SK-N-MC (cell line): ENCODE measurements at regions not wholly inside any gene's neighbourhood (a gene's known extent, or its start where the extent isn't known, plus 50 kb on each side); places are given as distances from the start of the nearest gene placed in this dataset.
"Not testable (repeated sequence)": the region's sequence is repeated elsewhere in the genome, so short reads cannot be mapped to it uniquely, and the experiment has no call there.

Experiments used
- DNase-seq: peaks from one replicate; pipeline ENCODE4 v3.0.0-alpha.2; 2011; ENCODE audit warnings: low read depth, low spot score
- H3K27ac ChIP-seq: fragments of 200-600 bp; sonication (generic); 2 replicates; pipeline ENCODE4 v1.5.1; 2016; ENCODE audit warnings: mixed run types
- H3K36me3 ChIP-seq: fragments of 200-600 bp; sonication (generic); 2 replicates; pipeline ENCODE4 v1.6.1; 2017; ENCODE audit warnings: antibody characterized with exemption, low read length, mixed read lengths; ENCODE audit not compliant: insufficient read depth
- H3K4me3 ChIP-seq: fragments of 200-600 bp; sonication (generic); 2 replicates; pipeline ENCODE4 v1.5.1; 2016
- H3K9ac ChIP-seq: fragments of 200-600 bp; sonication (generic); 2 replicates; pipeline ENCODE4 v1.8.0; 2017; ENCODE audit warnings: mixed run types, mixed read lengths; ENCODE audit not compliant: insufficient read length
- H3K9me3 ChIP-seq: fragments of 200-600 bp; sonication (generic); 2 replicates; pipeline ENCODE4 v1.6.1; 2017; ENCODE audit warnings: low read depth, mild to moderate bottlenecking, antibody characterized with exemption, low read length, moderate library complexity, mixed read lengths
- EZH2 ChIP-seq: fragments of 200-600 bp; sonication (generic); IDR thresholded peaks from one replicate; pipeline ENCODE4 v1.6.1; 2017; ENCODE audit warnings: antibody characterized with exemption
- FOXP2 ChIP-seq: optimal IDR thresholded peaks from 2 replicates; pipeline ENCODE3; 2011; ENCODE audit warnings: mild to moderate bottlenecking, moderate library complexity; ENCODE audit not compliant: insufficient read depth; ENCODE audit errors: extremely low read length, control extremely low read depth
- POLR2AphosphoS5 ChIP-seq: IDR thresholded peaks from 2 replicates; pipeline ENCODE4 v1.6.1; 2012; ENCODE audit warnings: mild to moderate bottlenecking, low read depth, low read length, borderline replicate concordance

- TF ChIP-seq FOXP2 = no peak
- no peak for TF ChIP-seq EZH2
- TF ChIP-seq POLR2AphosphoS5 = no peak
- no peaks in the 10 kb centered on the region for H3K9me3 ChIP-seq
- H3K27ac ChIP-seq = no peak overlapping the region
- H3K9ac ChIP-seq = no peak overlapping the region
- no peaks in the 10 kb centered on the region for H3K36me3 ChIP-seq
- DNase-seq = no peak
- no peak overlapping the region for H3K4me3 ChIP-seq
Observed at GRCh38 chr7:32677593-32677992, 182.3 kb downstream of the AVL9 start.

GRCh38 chr7:32676249-32676941 lies 181.1 kb downstream of the AVL9 start:
- TF ChIP-seq POLR2AphosphoS5 (no peak), EZH2 (no peak), FOXP2 (no peak)
- Histone ChIP-seq H3K36me3 (no peaks in the 10 kb centered on the region), H3K27ac (no peak overlapping the region), H3K9ac (no peak overlapping the region), H3K4me3 (no peak overlapping the region), H3K9me3 (no peaks in the 10 kb centered on the region)
- DNase-seq = no peak

- H3K9ac ChIP-seq = no peak overlapping the region
- no peaks in the 10 kb centered on the region for H3K9me3 ChIP-seq
- TF ChIP-seq EZH2 (no peak), FOXP2 (no peak), POLR2AphosphoS5 (no peak)
- no peak overlapping the region for H3K27ac ChIP-seq
- no peak for DNase-seq
- no peaks in the 10 kb centered on the region for H3K36me3 ChIP-seq
- no peak overlapping the region for H3K4me3 ChIP-seq
Observed at GRCh38 chr7:32673275-32673983, 178.1 kb downstream of the AVL9 start.

- Histone ChIP-seq H3K9ac (no peak overlapping the region), H3K9me3 (no peaks in the 10 kb centered on the region), H3K36me3 (no peaks in the 10 kb centered on the region), H3K27ac (no peak overlapping the region), H3K4me3 (no peak overlapping the region)
- DNase-seq = no peak
- TF ChIP-seq FOXP2 = no peak
- TF ChIP-seq POLR2AphosphoS5 = no peak
- TF ChIP-seq EZH2 = no peak
Observed at GRCh38 chr7:32670110-32671025, 175.1 kb downstream of the AVL9 start.

GRCh38 chr7:32669173-32669870 lies 174.0 kb downstream of the AVL9 start:
- H3K36me3 ChIP-seq, DNase-seq, H3K9ac ChIP-seq, H3K9me3 ChIP-seq, H3K4me3 ChIP-seq: not testable (repeated sequence)
- peak overlapping the region; percentile 67; the same call in 1 of the 2 replicates for H3K27ac ChIP-seq

GRCh38 chr7:32668387-32669097 lies 173.3 kb downstream of the AVL9 start:
- not testable (repeated sequence) for H3K9me3 ChIP-seq, H3K9ac ChIP-seq, H3K4me3 ChIP-seq, H3K36me3 ChIP-seq, DNase-seq
- H3K27ac ChIP-seq = peak overlapping the region; percentile 67; the same call in 1 of the 2 replicates

- H3K4me3 ChIP-seq, H3K36me3 ChIP-seq, H3K9ac ChIP-seq, H3K9me3 ChIP-seq, H3K27ac ChIP-seq, DNase-seq: not testable (repeated sequence)
Observed at GRCh38 chr7:32667586-32667985, 172.3 kb downstream of the AVL9 start.

GRCh38 chr7:32663805-32664211 lies 168.5 kb downstream of the AVL9 start:
- H3K4me3 ChIP-seq, H3K27ac ChIP-seq, H3K9ac ChIP-seq, H3K9me3 ChIP-seq, DNase-seq, H3K36me3 ChIP-seq: not testable (repeated sequence)

GRCh38 chr7:32662509-32662908 lies 167.2 kb downstream of the AVL9 start:
- not testable (repeated sequence) for H3K4me3 ChIP-seq, H3K27ac ChIP-seq, H3K9me3 ChIP-seq, DNase-seq, H3K9ac ChIP-seq, H3K36me3 ChIP-seq
